ENCODE measurements at regions not wholly inside any gene's neighbourhood (a gene's known extent, or its start where the extent isn't known, plus 50 kb on each side); places are given as distances from the start of the nearest gene placed in this dataset.

DNA sequence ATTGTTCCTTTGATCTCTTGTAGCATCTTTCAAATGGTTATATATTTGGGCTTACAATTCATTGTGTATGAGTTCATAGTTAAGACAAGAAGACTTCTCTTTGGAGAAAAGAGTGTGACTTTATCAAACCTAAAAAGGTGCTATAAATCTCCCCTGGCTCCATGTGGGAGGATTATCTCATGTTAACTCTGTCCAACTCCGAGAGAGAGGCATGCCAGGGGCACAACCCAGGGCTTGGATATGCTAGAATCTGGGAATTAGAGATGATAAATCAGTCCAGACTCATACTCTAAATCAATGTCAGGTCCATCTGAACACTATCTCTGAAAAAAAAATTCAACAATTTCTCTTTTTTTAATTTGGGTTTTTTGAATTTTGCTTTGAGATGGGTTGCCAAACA is 462.8 kb downstream of the TUSC7 start:
- TF ChIP-seq CTCF (IDR thresholded peaks at IDR 0.05) (no peak), POLR2A (IDR thresholded peaks at IDR 0.05) (no peak)

Measured in prostate gland (tissue), 2 donors.